Astrocyte of the spinal cord (primary cell): ENCODE measurements at regions not wholly inside any gene's neighbourhood (a gene's known extent, or its start where the extent isn't known, plus 50 kb on each side); places are given as distances from the start of the nearest gene placed in this dataset.

Experiments
- DNase-seq: peaks from one replicate; pipeline ENCODE4 v3.0.0; 2011; ENCODE audit warnings: low read depth, low spot score
- H3K4me3 ChIP-seq: 2 replicates; pipeline ENCODE4 v1.5.1; 2011; ENCODE audit warnings: low read depth, mild to moderate bottlenecking, low read length, moderate library complexity
- CTCF ChIP-seq: IDR thresholded peaks from 2 replicates; pipeline ENCODE4 v1.5.1; 2012; ENCODE audit warnings: low read depth, mild to moderate bottlenecking, low read length, inconsistent platforms
- in situ Hi-C: cut with HindIII; loops from 2 replicates; pipeline ENCODE4 v1.10.0; 2017; ENCODE audit warnings: low sequenced_read_pairs

GRCh38 chr3:152608696-152609594 is 226.0 kb upstream of the P2RY1 start:
- no peak overlapping the region for H3K4me3 ChIP-seq
- in situ Hi-C loops = no loop called here
- TF ChIP-seq CTCF = no peak
- no peak for DNase-seq

DNA sequence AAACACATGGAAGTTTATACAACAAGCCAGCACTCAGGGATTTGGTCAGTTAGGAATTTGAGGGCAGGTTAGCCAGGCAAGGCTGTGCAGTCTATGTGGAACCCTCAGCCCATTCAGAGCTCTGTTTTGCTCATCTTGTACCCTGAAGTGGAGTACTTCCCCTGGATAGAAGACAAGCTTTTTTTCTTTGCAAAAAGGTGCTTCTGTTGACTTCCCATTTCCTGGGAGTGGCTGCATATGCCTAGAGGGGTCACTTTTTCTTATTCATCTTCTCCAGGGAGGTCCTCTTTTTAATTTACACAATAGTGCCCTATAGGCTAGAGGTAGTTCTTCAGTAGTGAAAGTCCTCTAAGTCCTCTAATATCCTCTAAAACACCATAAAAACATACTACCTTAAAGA is 225.0 kb upstream of the P2RY1 start:
- no peak for DNase-seq
- no peak for TF ChIP-seq CTCF
- in situ Hi-C loops = no loop called here
- no peak overlapping the region for H3K4me3 ChIP-seq

DNA sequence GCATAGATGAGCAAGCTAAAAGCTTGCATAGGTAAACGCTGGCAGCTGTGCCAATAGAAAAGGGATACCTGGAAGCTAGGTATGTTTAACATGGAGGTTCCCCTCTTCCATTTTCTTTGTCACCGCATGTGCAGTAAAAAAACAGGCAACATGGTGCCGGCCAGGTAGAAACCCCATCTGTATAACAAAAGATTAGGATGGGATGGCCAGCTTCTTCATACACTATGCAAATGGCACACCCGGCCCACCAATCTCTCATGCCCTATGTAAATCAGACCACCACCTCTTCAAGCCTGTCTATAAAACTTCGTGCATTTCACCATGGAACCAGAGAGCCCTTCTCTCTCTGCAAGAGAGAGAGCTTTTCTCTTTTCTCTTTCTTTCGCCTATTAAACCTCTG is 224.3 kb upstream of the P2RY1 start:
- H3K4me3 ChIP-seq = no peak overlapping the region
- no peak for DNase-seq
- in situ Hi-C loops = no loop called here
- no peak for TF ChIP-seq CTCF

- in situ Hi-C loops = no loop called here
- no peak for TF ChIP-seq CTCF
- H3K4me3 ChIP-seq = no peak overlapping the region
- DNase-seq = no peak
These were observed 223.0 kb upstream of the P2RY1 start for GRCh38 chr3:152611905-152612304.

DNA sequence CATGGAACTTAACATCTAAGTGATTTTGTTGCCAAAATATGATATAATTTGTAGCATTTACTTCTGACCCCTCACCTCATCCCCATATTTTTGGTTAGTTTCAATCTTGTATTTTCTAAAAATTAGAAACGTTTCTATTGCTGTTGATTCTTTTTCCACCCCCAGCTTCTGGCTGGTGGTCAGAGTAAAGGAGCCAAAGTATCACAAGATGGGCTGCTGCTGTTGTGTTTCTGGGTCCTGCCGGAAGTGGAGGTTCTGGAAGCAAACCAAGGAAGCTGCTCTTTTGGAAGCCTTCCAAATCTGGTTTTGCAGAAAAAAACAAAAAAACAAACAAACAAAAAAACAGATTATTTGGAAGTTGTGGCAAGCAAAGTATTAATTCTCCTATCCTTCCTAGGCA is 221.1 kb upstream of the P2RY1 start:
- in situ Hi-C loops = no loop called here
- H3K4me3 ChIP-seq = no peak overlapping the region
- no peak for TF ChIP-seq CTCF
- DNase-seq = no peak

GRCh38 chr3:152615681-152616080 is 219.2 kb upstream of the P2RY1 start:
- DNase-seq = peak; percentile 24
- no peak for TF ChIP-seq CTCF
- in situ Hi-C loops = no loop called here
- H3K4me3 ChIP-seq = no peak overlapping the region

DNA sequence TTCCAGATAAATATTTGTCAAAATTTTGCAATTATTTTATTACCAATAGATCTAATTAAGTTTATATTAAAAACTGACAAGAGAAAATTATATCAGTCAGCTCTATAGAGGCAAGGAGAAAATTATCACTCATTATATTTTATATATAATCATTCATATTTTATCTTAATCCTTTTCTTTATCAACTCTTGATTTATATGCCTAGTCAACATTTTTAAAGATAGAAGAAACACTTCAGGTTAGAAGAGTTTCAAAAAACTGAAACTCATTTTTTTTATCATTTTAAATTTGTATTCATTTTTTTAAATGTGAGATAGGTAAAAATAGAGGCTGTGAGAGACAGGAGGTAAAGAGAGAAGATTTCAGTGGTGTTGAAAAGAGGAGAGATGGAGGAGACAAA is 217.3 kb upstream of the P2RY1 start:
- in situ Hi-C loops = no loop called here
- DNase-seq = no peak
- no peak for TF ChIP-seq CTCF
- no peak overlapping the region for H3K4me3 ChIP-seq
